ENCODE measurements at regions not wholly inside any gene's neighbourhood (a gene's known extent, or its start where the extent isn't known, plus 50 kb on each side); places are given as distances from the start of the nearest gene placed in this dataset.

- POLR2A ChIA-PET, result no interaction called here
- Histone ChIP-seq H3K9me3 (replicated peaks; ENCODE audit: control insufficient read depth, insufficient read depth, low read length) (no peaks in the 10 kb centered on the region), H2AFZ (ENCODE audit: low read depth, low read length) (no peak overlapping the region), H4K20me1 (replicated peaks; ENCODE audit: control insufficient read depth, extremely low read depth, insufficient read depth, low read length) (no peaks in the 10 kb centered on the region), H3K4me3 (replicated peaks in 1 of 3; ENCODE audit: insufficient read depth in 1 of 3, low read depth in 1 of 3, low read length in 3 of 3) (no peak overlapping the region), H3K79me2 (ENCODE audit: control insufficient read depth, insufficient read depth, low read length) (no peaks in the 10 kb centered on the region), H3K9ac (replicated peaks; ENCODE audit: extremely low read depth, insufficient read depth, low read length) (no peak overlapping the region), H3K27ac (ENCODE audit: insufficient read depth, low read depth, low read length) (no peak overlapping the region), H3K4me2 (ENCODE audit: insufficient read depth, low read length) (no peak overlapping the region), H3K36me3 (ENCODE audit: control insufficient read depth in 2 of 2, extremely low read depth in 1 of 2, insufficient read depth in 2 of 2, low read length in 2 of 2) (no peaks in the 10 kb centered on the region), H3K9me1 (replicated peaks; ENCODE audit: control insufficient read depth, extremely low read depth, insufficient read depth, low read length) (no peaks in the 10 kb centered on the region), H3K27me3 (ENCODE audit: control insufficient read depth in 2 of 2, insufficient read depth in 2 of 2, low read length in 2 of 2) (no peaks in the 10 kb centered on the region), H3K4me1 (ENCODE audit: control insufficient read depth, extremely low read depth, insufficient read depth, low read length) (peaks cover 9% of the 10 kb centered on the region)
- no peak for FAIRE-seq
- no peak for DNase-seq (ENCODE audit: low read depth, low spot score)
- no peak for TF ChIP-seq POLR2AphosphoS5 (IDR thresholded peaks at IDR 0.05; ENCODE audit: insufficient read depth, low read depth, low read length)
- TF ChIP-seq FOS (IDR thresholded peaks at IDR 0.05; ENCODE audit: borderline replicate concordance, insufficient read depth, low read length), result peak; percentile 40
- CTCF ChIA-PET, result no interaction called here
- intact Hi-C loops (cut with micrococcal nuclease) (no loop called here), dilution Hi-C loops (cut with MboI; ENCODE audit: extremely low pct_ligation_motif_present, low sequenced_read_pairs) (no loop called here)
- BruUV-seq (replicated peaks), result no TSS peak
These were observed 70.4 kb upstream of the FUCA2 start for GRCh38 chr6:143581835-143582480.

DNA sequence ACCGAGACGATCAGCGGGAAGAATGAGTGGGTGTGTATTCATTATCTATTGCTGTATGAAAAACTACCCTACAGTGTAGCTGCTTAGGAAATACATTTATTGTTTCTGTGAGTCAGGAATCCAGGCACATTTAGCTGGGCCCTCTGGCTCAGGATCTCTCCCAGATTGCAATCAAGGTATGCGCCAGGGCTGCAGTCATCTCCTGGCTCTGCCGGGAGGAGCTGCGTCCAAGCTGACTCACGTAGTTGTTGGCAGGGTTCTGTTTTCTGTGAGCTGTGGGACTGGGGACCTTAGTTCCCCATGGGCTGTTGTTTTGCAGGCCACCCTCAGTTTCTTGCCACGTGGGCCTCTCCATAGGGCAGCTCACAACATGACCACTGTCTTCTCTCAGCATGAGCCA, 68.2 kb upstream of the FUCA2 start:
- H3K27me3 ChIP-seq (ENCODE audit: control insufficient read depth in 2 of 2, insufficient read depth in 2 of 2, low read length in 2 of 2), result no peaks in the 10 kb centered on the region
- TF ChIP-seq, protein P1, sequence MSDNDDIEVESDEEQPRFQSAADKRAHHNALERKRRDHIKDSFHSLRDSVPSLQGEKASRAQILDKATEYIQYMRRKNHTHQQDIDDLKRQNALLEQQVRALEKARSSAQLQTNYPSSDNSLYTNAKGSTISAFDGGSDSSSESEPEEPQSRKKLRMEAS (IDR thresholded peaks at IDR 0.05; ENCODE audit: insufficient read depth, insufficient read length), result no peak
- TF ChIP-seq MYC (IDR thresholded peaks at IDR 0.05; ENCODE audit: low read depth, low read length) (no peak), JUN (IDR thresholded peaks at IDR 0.05; ENCODE audit: borderline replicate concordance, insufficient read depth, insufficient read length, low read depth) (peak; percentile 53), POLR2A (IDR thresholded peaks at IDR 0.05; ENCODE audit: low read depth, low read length) (no peak), POLR2AphosphoS5 (IDR thresholded peaks at IDR 0.05; ENCODE audit: insufficient read depth, low read depth, low read length) (peak; percentile 77), FOS (IDR thresholded peaks at IDR 0.05; ENCODE audit: borderline replicate concordance, insufficient read depth, low read length) (peak; percentile 67), CTCF (IDR thresholded peaks at IDR 0.05; ENCODE audit: extremely low read depth in 1 of 2, insufficient read depth in 1 of 2, low read depth in 1 of 2, low read length in 2 of 2) (no peak), GATA2 (IDR thresholded peaks at IDR 0.05; ENCODE audit: insufficient read depth, insufficient read length, low read depth, low read length) (peak; percentile 97), EZH2 (IDR thresholded peaks at IDR 0.05; ENCODE audit: borderline replicate concordance, low read depth, low read length, severe bottlenecking) (no peak)
- FAIRE-seq, result peak; percentile 95
- BruUV-seq (replicated peaks), result no TSS peak
- H4K20me1 ChIP-seq (replicated peaks; ENCODE audit: control insufficient read depth, extremely low read depth, insufficient read depth, low read length), result no peaks in the 10 kb centered on the region
- intact Hi-C loops (cut with micrococcal nuclease) (loop anchor here (1.0 to 5.0 kb wide), 5 partner anchors 99 to 243 kb away; no protein-coding TSS in a partner anchor), dilution Hi-C loops (cut with MboI; ENCODE audit: extremely low pct_ligation_motif_present, low sequenced_read_pairs) (no loop called here)
- peak; percentile 80 for DNase-seq (ENCODE audit: low read depth, low spot score)
- no peak overlapping the region for H3K27ac ChIP-seq (ENCODE audit: insufficient read depth, low read depth, low read length)
- H3K9me3 ChIP-seq (replicated peaks; ENCODE audit: control insufficient read depth, insufficient read depth, low read length), result no peaks in the 10 kb centered on the region
- no peaks in the 10 kb centered on the region for H3K9me1 ChIP-seq (replicated peaks; ENCODE audit: control insufficient read depth, extremely low read depth, insufficient read depth, low read length)
- H3K4me1 ChIP-seq (ENCODE audit: control insufficient read depth, extremely low read depth, insufficient read depth, low read length), result peaks cover 12% of the 10 kb centered on the region
- H2AFZ ChIP-seq (ENCODE audit: low read depth, low read length), result peak overlapping the region; percentile 36
- POLR2A ChIA-PET, result interaction anchor here (0.6 to 0.9 kb wide), 2 partner anchors 110 to 120 kb away, joined by 3 read pairs; no protein-coding TSS in a partner anchor
- peak overlapping the region; percentile 44 for H3K4me2 ChIP-seq (ENCODE audit: insufficient read depth, low read length)
- no peaks in the 10 kb centered on the region for H3K79me2 ChIP-seq (ENCODE audit: control insufficient read depth, insufficient read depth, low read length)
- no peak overlapping the region for H3K4me3 ChIP-seq (replicated peaks in 1 of 3; ENCODE audit: insufficient read depth in 1 of 3, low read depth in 1 of 3, low read length in 3 of 3)
- H3K9ac ChIP-seq (replicated peaks; ENCODE audit: extremely low read depth, insufficient read depth, low read length), result no peak overlapping the region
- CTCF ChIA-PET, result interaction anchor here (0.7 to 5.9 kb wide), 7 partner anchors 11 to 433 kb away, joined by 3 to 264 read pairs (median 3); partner anchors contain the start of gene LTV1
- H3K36me3 ChIP-seq (ENCODE audit: control insufficient read depth in 2 of 2, extremely low read depth in 1 of 2, insufficient read depth in 2 of 2, low read length in 2 of 2), result no peaks in the 10 kb centered on the region

Measured in endothelial cell of umbilical vein (primary cell).